ENCODE measurements at regions not wholly inside any gene's neighbourhood (a gene's known extent, or its start where the extent isn't known, plus 50 kb on each side); places are given as distances from the start of the nearest gene placed in this dataset.

- TF ChIP-seq, protein P1, sequence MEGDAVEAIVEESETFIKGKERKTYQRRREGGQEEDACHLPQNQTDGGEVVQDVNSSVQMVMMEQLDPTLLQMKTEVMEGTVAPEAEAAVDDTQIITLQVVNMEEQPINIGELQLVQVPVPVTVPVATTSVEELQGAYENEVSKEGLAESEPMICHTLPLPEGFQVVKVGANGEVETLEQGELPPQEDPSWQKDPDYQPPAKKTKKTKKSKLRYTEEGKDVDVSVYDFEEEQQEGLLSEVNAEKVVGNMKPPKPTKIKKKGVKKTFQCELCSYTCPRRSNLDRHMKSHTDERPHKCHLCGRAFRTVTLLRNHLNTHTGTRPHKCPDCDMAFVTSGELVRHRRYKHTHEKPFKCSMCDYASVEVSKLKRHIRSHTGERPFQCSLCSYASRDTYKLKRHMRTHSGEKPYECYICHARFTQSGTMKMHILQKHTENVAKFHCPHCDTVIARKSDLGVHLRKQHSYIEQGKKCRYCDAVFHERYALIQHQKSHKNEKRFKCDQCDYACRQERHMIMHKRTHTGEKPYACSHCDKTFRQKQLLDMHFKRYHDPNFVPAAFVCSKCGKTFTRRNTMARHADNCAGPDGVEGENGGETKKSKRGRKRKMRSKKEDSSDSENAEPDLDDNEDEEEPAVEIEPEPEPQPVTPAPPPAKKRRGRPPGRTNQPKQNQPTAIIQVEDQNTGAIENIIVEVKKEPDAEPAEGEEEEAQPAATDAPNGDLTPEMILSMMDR (IDR thresholded peaks at IDR 0.05): no peak
- TF ChIP-seq POLR2AphosphoS5 (IDR thresholded peaks at IDR 0.05; ENCODE audit: low read depth, low read length) (no peak), REST (IDR thresholded peaks at IDR 0.05; ENCODE audit: insufficient read depth in 1 of 2, low read depth in 2 of 2, low read length in 1 of 2) (no peak)
Measured at GRCh38 chr9:91143642-91144041, 218.1 kb downstream of the AUH start.
